ENCODE measurements at regions not wholly inside any gene's neighbourhood (a gene's known extent, or its start where the extent isn't known, plus 50 kb on each side); places are given as distances from the start of the nearest gene placed in this dataset.

DNA sequence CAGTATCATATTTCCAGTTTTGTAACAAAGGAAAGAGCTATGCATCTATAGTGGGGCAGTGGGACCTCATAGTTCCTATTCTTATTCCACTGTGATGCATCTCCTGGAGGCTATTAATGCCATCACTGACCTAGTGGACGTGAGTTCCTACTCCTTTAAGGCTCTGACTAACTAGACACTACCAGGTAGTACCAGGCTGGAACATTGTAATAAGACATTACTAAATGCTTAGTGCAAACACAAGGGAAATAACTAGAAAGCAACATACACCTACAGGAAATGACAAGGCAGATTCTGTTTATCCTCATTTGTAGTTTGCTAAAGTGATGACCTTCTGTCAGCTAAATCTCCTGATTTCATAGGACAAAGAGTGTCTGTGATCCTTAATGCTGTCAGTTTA is 192.5 kb downstream of the POSTN start:
- Histone ChIP-seq H3K9me3 (no peaks in the 10 kb centered on the region), H3K27me3 (no peaks in the 10 kb centered on the region), H3K4me3 (no peak overlapping the region), H3K4me1 (no peaks in the 10 kb centered on the region), H3K27ac (no peak overlapping the region), H3K36me3 (no peaks in the 10 kb centered on the region)
- no peak for TF ChIP-seq POLR2A (IDR thresholded peaks at IDR 0.05)
- no peak for TF ChIP-seq POLR2AphosphoS5 (IDR thresholded peaks at IDR 0.05)
- TF ChIP-seq EP300 (IDR thresholded peaks at IDR 0.05), result no peak
- WGBS, 2 donors, result 44 to 66% methylated on average over 1 of the region's 1 CpG
- intact Hi-C loops (cut with DNase I), result no loop called here
- DNase-seq, result no peak

DNA sequence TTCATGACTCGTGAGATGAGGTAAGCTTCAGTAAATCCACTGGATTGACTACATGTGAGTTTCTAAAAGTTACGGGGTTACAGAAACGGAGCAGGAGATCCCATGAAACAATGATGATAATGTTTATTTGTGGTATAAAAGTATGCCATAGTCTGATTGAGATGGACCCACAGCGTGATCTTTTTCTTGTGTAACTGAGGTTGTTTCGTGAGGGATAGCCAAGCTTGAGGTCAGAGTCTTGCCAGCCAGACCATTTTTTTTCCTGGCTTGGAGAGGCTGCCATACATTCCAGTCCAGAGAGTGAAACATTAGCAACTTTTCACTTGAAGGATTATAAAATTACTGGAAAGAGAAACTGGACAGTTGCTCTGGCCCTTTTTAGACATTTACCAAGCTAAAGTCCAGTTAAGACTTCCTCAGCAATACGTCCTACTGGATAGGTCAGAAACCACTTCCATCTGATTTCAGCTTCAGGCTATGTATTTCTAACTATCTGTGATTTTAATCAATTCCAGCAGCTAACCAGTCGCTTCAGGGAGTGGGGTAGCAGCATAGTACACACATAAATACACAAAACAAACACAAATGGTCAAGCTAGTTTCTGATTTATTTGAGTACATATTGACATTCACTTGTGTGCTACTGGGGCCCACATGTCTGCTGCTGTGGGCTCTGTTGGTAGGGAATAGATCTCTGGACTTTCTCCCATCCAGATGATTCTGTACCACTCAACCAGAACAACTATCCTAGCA is 194.6 kb downstream of the POSTN start:
- WGBS, 2 donors, result 55 to 58% methylated on average over 7 of the region's 7 CpGs
- H3K36me3 ChIP-seq, result no peaks in the 10 kb centered on the region
- DNase-seq, result no peak
- TF ChIP-seq EP300 (IDR thresholded peaks at IDR 0.05) (no peak), POLR2AphosphoS5 (IDR thresholded peaks at IDR 0.05) (no peak), POLR2A (IDR thresholded peaks at IDR 0.05) (no peak)
- TF ChIP-seq, protein P1, sequence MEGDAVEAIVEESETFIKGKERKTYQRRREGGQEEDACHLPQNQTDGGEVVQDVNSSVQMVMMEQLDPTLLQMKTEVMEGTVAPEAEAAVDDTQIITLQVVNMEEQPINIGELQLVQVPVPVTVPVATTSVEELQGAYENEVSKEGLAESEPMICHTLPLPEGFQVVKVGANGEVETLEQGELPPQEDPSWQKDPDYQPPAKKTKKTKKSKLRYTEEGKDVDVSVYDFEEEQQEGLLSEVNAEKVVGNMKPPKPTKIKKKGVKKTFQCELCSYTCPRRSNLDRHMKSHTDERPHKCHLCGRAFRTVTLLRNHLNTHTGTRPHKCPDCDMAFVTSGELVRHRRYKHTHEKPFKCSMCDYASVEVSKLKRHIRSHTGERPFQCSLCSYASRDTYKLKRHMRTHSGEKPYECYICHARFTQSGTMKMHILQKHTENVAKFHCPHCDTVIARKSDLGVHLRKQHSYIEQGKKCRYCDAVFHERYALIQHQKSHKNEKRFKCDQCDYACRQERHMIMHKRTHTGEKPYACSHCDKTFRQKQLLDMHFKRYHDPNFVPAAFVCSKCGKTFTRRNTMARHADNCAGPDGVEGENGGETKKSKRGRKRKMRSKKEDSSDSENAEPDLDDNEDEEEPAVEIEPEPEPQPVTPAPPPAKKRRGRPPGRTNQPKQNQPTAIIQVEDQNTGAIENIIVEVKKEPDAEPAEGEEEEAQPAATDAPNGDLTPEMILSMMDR (IDR thresholded peaks at IDR 0.05), result no peak
- no peak overlapping the region for H3K27ac ChIP-seq
- no peaks in the 10 kb centered on the region for H3K4me1 ChIP-seq
- H3K9me3 ChIP-seq, result no peaks in the 10 kb centered on the region
- H3K27me3 ChIP-seq, result no peaks in the 10 kb centered on the region
- no peak overlapping the region for H3K4me3 ChIP-seq
- intact Hi-C loops (cut with DNase I), result no loop called here

DNA sequence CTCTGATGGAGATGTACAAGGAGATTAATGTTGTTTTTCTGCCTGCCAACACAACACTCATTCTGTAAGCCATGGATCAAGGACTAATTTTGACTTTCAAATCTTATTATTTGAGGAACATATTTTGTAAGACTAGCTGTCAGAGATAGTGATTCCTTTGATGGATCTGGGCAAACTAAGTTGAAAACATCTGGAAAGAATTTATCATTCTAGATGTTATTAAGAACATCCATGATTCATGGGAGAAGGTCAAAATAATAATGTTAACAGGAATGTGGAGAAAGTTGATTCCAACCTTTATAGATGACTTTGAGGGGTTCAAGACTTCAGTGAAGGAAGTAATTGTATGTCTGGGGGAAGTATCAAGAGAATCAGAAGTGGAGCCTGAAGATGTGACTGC is 196.8 kb downstream of the POSTN start:
- no peaks in the 10 kb centered on the region for H3K36me3 ChIP-seq
- no peaks in the 10 kb centered on the region for H3K9me3 ChIP-seq
- no peaks in the 10 kb centered on the region for H3K27me3 ChIP-seq
- intact Hi-C loops (cut with DNase I), result no loop called here
- TF ChIP-seq POLR2A (IDR thresholded peaks at IDR 0.05), result no peak
- no peak for TF ChIP-seq EP300 (IDR thresholded peaks at IDR 0.05)
- TF ChIP-seq POLR2AphosphoS5 (IDR thresholded peaks at IDR 0.05), result no peak
- TF ChIP-seq, protein P1 (IDR thresholded peaks at IDR 0.05), result no peak
- no peaks in the 10 kb centered on the region for H3K4me1 ChIP-seq
- no peak overlapping the region for H3K4me3 ChIP-seq
- no peak overlapping the region for H3K27ac ChIP-seq
- no peak for DNase-seq

DNA sequence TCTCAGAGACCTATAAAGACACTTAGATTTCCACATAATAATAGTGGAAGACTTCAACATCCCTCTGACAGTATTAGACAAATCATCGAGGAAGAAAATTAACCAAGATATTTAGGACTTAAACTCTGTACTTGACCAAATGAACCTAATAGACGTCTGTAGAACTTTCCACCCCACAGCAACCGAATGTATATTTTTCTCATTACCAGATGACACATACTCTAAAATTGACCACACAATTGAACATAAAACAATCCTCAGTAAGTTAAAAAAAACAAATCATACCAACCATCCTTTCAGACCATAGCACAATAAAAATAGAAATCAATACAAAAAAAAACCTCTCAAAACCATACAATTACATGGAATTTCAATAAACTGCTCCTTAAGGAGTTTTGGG is 201.0 kb downstream of the POSTN start:
- H3K27me3 ChIP-seq, result no peaks in the 10 kb centered on the region
- no peaks in the 10 kb centered on the region for H3K36me3 ChIP-seq
- intact Hi-C loops (cut with DNase I), result no loop called here
- H3K4me1 ChIP-seq, result no peaks in the 10 kb centered on the region
- no peak for DNase-seq
- H3K9me3 ChIP-seq, result no peaks in the 10 kb centered on the region
- TF ChIP-seq POLR2A (IDR thresholded peaks at IDR 0.05) (no peak), POLR2AphosphoS5 (IDR thresholded peaks at IDR 0.05) (no peak), EP300 (IDR thresholded peaks at IDR 0.05) (no peak)
- TF ChIP-seq, protein P1 (IDR thresholded peaks at IDR 0.05), result no peak
- no peak overlapping the region for H3K27ac ChIP-seq
- 77 to 93% methylated on average over 3 of the region's 3 CpGs for WGBS, 2 donors
- no peak overlapping the region for H3K4me3 ChIP-seq

DNA sequence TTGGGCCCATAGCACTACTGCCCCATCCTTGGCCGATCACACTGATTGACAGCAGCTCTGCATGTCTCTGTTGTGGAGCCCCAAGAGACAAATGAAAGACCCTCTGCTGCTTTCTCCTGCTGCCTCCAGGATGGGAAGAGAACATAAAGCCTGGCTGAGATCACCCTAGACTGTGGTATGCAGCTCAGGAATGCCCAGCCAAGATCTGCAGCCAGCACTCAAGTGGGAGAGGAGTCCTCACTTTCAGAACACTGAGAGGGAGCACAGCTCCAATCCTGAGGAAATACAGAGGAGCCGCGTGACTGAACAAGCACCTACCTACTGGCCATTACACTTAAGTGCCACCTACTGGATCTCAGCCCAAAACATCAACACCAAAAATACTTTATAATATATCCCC is 203.0 kb downstream of the POSTN start:
- TF ChIP-seq, protein P1 (IDR thresholded peaks at IDR 0.05), result no peak
- TF ChIP-seq POLR2AphosphoS5 (IDR thresholded peaks at IDR 0.05) (no peak), EP300 (IDR thresholded peaks at IDR 0.05) (no peak)
- H3K36me3 ChIP-seq, result no peaks in the 10 kb centered on the region
- intact Hi-C loops (cut with DNase I), result no loop called here
- H3K9me3 ChIP-seq, result no peaks in the 10 kb centered on the region
- 93 to 94% methylated on average over 3 of the region's 3 CpGs for WGBS, 2 donors
- no peak for DNase-seq
- no peaks in the 10 kb centered on the region for H3K27me3 ChIP-seq
- no peak overlapping the region for H3K27ac ChIP-seq
- no peak overlapping the region for H3K4me3 ChIP-seq
- no peaks in the 10 kb centered on the region for H3K4me1 ChIP-seq

Measured in sigmoid colon (tissue), 6 donors.